K562 (cell line): ENCODE measurements at regions not wholly inside any gene's neighbourhood (a gene's known extent, or its start where the extent isn't known, plus 50 kb on each side); places are given as distances from the start of the nearest gene placed in this dataset.

Experiments
- ATAC-seq: fragments of 200-7000 bp; cut with Tn5 transposase; 3 replicates; pipeline ENCODE4 v1.9.1; 2020; ENCODE audit warnings: moderate library complexity
- BruUV-seq: library from RNA; stranded (reverse); fragments of 400-500 nt; replicated peaks from 2 replicates; lab custom pipeline; 2021; lab: Mats Ljungman, UMichigan
- CTCF ChIA-PET: fragments of 300-600 bp; formaldehyde crosslinking; extraction: SDS; loops from one replicate; lab custom pipeline; 2021; ENCODE audit warnings: low intra/inter-chr PET ratio; lab: Yijun Ruan, JAX
- POLR2A ChIA-PET: fragments of 300-600, 350-650 bp; sonication (Branson Sonifier 250); formaldehyde crosslinking; extraction: SDS; loops from one replicate; lab custom pipeline; 2021; ENCODE audit warnings: antibody characterized with exemption, inconsistent platforms; lab: Yijun Ruan, JAX
- DNase-seq, 4 experiments: peaks; one replicate each; pipeline versions ENCODE4 v3.0.0 to v3.0.0-alpha.2; 2011 to 2018; ENCODE audit warnings: low spot score in 3 of 4, mixed read lengths in 3 of 4; ENCODE audit errors: extremely low read depth in 1 of 4
- FAIRE-seq: peaks from 2 replicates; lab custom pipeline; 2011; peaks lifted over from hg19 to GRCh38; lab: Jason Lieb, UNC
- H2AFZ ChIP-seq: 2 replicates; pipeline ENCODE4 v1.6.0; 2011; ENCODE audit warnings: low read depth, low read length, control low read depth, inconsistent platforms
- H3K27ac ChIP-seq: fragments of 200-600 bp; 3 replicates; pipeline ENCODE4 v1.8.0; 2011; ENCODE audit warnings: low read depth, mild to moderate bottlenecking, control low read depth, inconsistent platforms, low read length, moderate library complexity, mixed read lengths; ENCODE audit errors: extremely low read depth
- H3K27me3 ChIP-seq, 2 experiments: fragments of 300-600 bp in 1 of 2; 2 replicates in 1 of 2; 3 replicates in 1 of 2; pipeline versions ENCODE4 v1.6.0 to v1.8.0; 2011; ENCODE audit warnings: inconsistent platforms in 2 of 2, low read length in 2 of 2, mild to moderate bottlenecking in 1 of 2, mixed read lengths in 1 of 2, moderate library complexity in 1 of 2; ENCODE audit not compliant: control insufficient read depth in 2 of 2, insufficient read depth in 2 of 2
- H3K36me3 ChIP-seq: fragments of 300-600 bp; 3 replicates; pipeline ENCODE4 v1.8.0; 2011; ENCODE audit warnings: mild to moderate bottlenecking, low read length, inconsistent platforms; ENCODE audit not compliant: control insufficient read depth, insufficient read depth
- H3K4me1 ChIP-seq, 2 experiments: fragments of 200-600 bp in 1 of 2; replicated peaks in 1 of 2; 2 replicates in 1 of 2; 3 replicates in 1 of 2; pipeline versions ENCODE4 v1.5.1 to v1.8.0; 2011; ENCODE audit warnings: inconsistent platforms in 2 of 2, low read length in 2 of 2, mild to moderate bottlenecking in 1 of 2, mixed read lengths in 1 of 2, moderate library complexity in 1 of 2; ENCODE audit not compliant: control insufficient read depth in 2 of 2, insufficient read depth in 2 of 2
- H3K4me2 ChIP-seq: 2 replicates; pipeline ENCODE4 v1.6.1; 2011; ENCODE audit warnings: low read length, control low read depth, inconsistent platforms, mixed read lengths; ENCODE audit not compliant: insufficient read depth
- H3K4me3 ChIP-seq: fragments of 200-600 bp; sonication (generic), shearing (Covaris generic); 2 replicates; pipeline ENCODE4 v1.5.1; 2016; ENCODE audit warnings: control low read depth, inconsistent platforms
- H3K79me2 ChIP-seq: fragments of 200-600 bp; 3 replicates; pipeline ENCODE4 v1.8.0; 2011; ENCODE audit warnings: low read length, inconsistent platforms; ENCODE audit not compliant: control insufficient read depth, insufficient read depth
- H3K9ac ChIP-seq, 2 experiments: 2 replicates each; pipeline versions ENCODE4 v1.6.0 to v1.6.1; 2011; ENCODE audit warnings: low read depth in 2 of 2, low read length in 2 of 2, control low read depth in 1 of 2, inconsistent platforms in 1 of 2, mild to moderate bottlenecking in 1 of 2, mixed read lengths in 1 of 2; ENCODE audit not compliant: insufficient read depth in 1 of 2
- H3K9me1 ChIP-seq: one replicate; pipeline ENCODE4 v1.6.0; 2011; ENCODE audit warnings: inconsistent platforms, mild to moderate bottlenecking, low read length, moderate library complexity; ENCODE audit not compliant: control insufficient read depth, insufficient read depth
- H3K9me3 ChIP-seq: replicated peaks from 2 replicates; pipeline ENCODE4 v1.5.1; 2011; ENCODE audit warnings: low read depth, low read length, inconsistent platforms; ENCODE audit not compliant: control insufficient read depth, insufficient read depth
- H4K20me1 ChIP-seq: replicated peaks from 2 replicates; pipeline ENCODE4 v1.6.1; 2011; ENCODE audit warnings: low read length, inconsistent platforms, mixed read lengths; ENCODE audit not compliant: control insufficient read depth, insufficient read depth
- CAMTA2 ChIP-seq: fragments of 250-450 bp; sonication (Bioruptor Pico); conservative IDR thresholded peaks from 2 replicates; pipeline ENCODE4 v1.5.1; 2022
- RAD21 ChIP-seq, 2 experiments: fragments of 250-450 bp in 1 of 2; fragments of 450-650 bp in 1 of 2; sonication (Bioruptor Pico) in 1 of 2; formaldehyde crosslinking in 1 of 2; IDR thresholded peaks in 1 of 2; conservative IDR thresholded peaks in 1 of 2; 2 replicates each; pipeline versions ENCODE4 v1.4.0 to v1.8.0; 2020 to 2022; ENCODE audit warnings: mild to moderate bottlenecking in 2 of 2, moderate library complexity in 1 of 2
- TCF7 ChIP-seq: sonication (generic); IDR thresholded peaks from 2 replicates; pipeline ENCODE4 v1.6.1; 2016; ENCODE audit warnings: antibody characterized with exemption, borderline replicate concordance
- WGBS: fragments of 100-300 bp; shearing (Covaris generic); methylation state at CpG from one replicate; pipeline ENCODE4 v1.1.6; 2016; ENCODE audit warnings: low coverage, mixed read lengths; ENCODE audit not compliant: insufficient coverage; ENCODE audit errors: missing lambda C conversion rate; 5-methylcytosine and 5-hydroxymethylcytosine counted together
- in situ Hi-C: fragments of 300-500 bp; cut with MboI; formaldehyde crosslinking; loops from 4 replicates; pipeline ENCODE4 v1.15.0; 2018; ENCODE audit warnings: inconsistent platforms, mixed read lengths
- intact Hi-C: fragments of 100-400 bp; cut with micrococcal nuclease; formaldehyde crosslinking; loops from 2 replicates; pipeline ENCODE4 v1.14.2; 2022
- TF ChIP-seq, protein P1 (sequence below): fragments of 450-650 bp; IDR thresholded peaks from 2 replicates; pipeline ENCODE4 v1.6.1; 2016; ENCODE audit warnings: mild to moderate bottlenecking, moderate library complexity
- TF ChIP-seq, protein P2 (sequence below): fragments of 250-450 bp; sonication (Bioruptor Pico); IDR thresholded peaks from 2 replicates; pipeline ENCODE4 v1.5.0; 2021
- TF ChIP-seq, protein P3 (sequence below): sonication (generic); formaldehyde crosslinking; IDR thresholded peaks from 2 replicates; pipeline ENCODE4 v1.8.0; 2023; ENCODE audit warnings: mild to moderate bottlenecking, missing genetic modification reagents

DNA sequence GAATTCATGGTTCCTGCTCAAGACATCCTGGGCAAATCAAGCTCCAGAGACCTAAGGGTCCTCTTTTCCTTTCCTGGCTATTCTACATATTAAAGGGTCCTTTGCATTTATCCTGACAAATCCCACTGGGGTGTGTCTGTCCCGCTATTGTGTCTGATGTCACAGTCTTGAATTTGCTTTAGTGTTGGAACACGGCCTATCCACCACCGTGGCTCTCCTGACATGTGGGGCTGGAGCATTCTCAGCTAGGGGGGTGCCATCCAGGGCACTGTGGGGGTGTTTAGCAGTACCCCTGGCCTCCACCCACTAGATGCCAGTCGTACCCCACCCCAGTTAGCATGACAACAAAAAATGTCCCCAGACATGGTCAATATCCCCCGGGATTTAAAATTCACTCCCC is 92.9 kb downstream of the IRF8 start:
- ChIA-PET CTCF (no interaction called here), POLR2A (interaction anchor here (0.7 to 1.6 kb wide), 2 partner anchors 171 to 656 kb away, joined by 3 to 4 read pairs; no protein-coding TSS in a partner anchor)
- FAIRE-seq (no peak), DNase-seq (no peak), ATAC-seq (no peak)
- Histone ChIP-seq H3K9ac (no peak overlapping the region), H4K20me1 (peaks cover 5% of the 10 kb centered on the region; the same call in 1 of the 2 replicates), H3K4me3 (no peak overlapping the region), H3K79me2 (no peaks in the 10 kb centered on the region), H3K36me3 (no peaks in the 10 kb centered on the region), H3K9me1 (no peaks in the 10 kb centered on the region), H2AFZ (no peak overlapping the region), H3K27ac (no peak overlapping the region), H3K4me2 (no peak overlapping the region), H3K9me3 (no peaks in the 10 kb centered on the region), H3K4me1 (no peaks in the 10 kb centered on the region), H3K27me3 (peaks cover 52 to 83% of the 10 kb centered on the region in 2 experiments)
- WGBS = 0% methylated on average over 5 of the region's 5 CpGs
- BruUV-seq = no TSS peak
- in situ Hi-C loops = no loop called here
- intact Hi-C loops = no loop called here
- TF ChIP-seq, protein P1, sequence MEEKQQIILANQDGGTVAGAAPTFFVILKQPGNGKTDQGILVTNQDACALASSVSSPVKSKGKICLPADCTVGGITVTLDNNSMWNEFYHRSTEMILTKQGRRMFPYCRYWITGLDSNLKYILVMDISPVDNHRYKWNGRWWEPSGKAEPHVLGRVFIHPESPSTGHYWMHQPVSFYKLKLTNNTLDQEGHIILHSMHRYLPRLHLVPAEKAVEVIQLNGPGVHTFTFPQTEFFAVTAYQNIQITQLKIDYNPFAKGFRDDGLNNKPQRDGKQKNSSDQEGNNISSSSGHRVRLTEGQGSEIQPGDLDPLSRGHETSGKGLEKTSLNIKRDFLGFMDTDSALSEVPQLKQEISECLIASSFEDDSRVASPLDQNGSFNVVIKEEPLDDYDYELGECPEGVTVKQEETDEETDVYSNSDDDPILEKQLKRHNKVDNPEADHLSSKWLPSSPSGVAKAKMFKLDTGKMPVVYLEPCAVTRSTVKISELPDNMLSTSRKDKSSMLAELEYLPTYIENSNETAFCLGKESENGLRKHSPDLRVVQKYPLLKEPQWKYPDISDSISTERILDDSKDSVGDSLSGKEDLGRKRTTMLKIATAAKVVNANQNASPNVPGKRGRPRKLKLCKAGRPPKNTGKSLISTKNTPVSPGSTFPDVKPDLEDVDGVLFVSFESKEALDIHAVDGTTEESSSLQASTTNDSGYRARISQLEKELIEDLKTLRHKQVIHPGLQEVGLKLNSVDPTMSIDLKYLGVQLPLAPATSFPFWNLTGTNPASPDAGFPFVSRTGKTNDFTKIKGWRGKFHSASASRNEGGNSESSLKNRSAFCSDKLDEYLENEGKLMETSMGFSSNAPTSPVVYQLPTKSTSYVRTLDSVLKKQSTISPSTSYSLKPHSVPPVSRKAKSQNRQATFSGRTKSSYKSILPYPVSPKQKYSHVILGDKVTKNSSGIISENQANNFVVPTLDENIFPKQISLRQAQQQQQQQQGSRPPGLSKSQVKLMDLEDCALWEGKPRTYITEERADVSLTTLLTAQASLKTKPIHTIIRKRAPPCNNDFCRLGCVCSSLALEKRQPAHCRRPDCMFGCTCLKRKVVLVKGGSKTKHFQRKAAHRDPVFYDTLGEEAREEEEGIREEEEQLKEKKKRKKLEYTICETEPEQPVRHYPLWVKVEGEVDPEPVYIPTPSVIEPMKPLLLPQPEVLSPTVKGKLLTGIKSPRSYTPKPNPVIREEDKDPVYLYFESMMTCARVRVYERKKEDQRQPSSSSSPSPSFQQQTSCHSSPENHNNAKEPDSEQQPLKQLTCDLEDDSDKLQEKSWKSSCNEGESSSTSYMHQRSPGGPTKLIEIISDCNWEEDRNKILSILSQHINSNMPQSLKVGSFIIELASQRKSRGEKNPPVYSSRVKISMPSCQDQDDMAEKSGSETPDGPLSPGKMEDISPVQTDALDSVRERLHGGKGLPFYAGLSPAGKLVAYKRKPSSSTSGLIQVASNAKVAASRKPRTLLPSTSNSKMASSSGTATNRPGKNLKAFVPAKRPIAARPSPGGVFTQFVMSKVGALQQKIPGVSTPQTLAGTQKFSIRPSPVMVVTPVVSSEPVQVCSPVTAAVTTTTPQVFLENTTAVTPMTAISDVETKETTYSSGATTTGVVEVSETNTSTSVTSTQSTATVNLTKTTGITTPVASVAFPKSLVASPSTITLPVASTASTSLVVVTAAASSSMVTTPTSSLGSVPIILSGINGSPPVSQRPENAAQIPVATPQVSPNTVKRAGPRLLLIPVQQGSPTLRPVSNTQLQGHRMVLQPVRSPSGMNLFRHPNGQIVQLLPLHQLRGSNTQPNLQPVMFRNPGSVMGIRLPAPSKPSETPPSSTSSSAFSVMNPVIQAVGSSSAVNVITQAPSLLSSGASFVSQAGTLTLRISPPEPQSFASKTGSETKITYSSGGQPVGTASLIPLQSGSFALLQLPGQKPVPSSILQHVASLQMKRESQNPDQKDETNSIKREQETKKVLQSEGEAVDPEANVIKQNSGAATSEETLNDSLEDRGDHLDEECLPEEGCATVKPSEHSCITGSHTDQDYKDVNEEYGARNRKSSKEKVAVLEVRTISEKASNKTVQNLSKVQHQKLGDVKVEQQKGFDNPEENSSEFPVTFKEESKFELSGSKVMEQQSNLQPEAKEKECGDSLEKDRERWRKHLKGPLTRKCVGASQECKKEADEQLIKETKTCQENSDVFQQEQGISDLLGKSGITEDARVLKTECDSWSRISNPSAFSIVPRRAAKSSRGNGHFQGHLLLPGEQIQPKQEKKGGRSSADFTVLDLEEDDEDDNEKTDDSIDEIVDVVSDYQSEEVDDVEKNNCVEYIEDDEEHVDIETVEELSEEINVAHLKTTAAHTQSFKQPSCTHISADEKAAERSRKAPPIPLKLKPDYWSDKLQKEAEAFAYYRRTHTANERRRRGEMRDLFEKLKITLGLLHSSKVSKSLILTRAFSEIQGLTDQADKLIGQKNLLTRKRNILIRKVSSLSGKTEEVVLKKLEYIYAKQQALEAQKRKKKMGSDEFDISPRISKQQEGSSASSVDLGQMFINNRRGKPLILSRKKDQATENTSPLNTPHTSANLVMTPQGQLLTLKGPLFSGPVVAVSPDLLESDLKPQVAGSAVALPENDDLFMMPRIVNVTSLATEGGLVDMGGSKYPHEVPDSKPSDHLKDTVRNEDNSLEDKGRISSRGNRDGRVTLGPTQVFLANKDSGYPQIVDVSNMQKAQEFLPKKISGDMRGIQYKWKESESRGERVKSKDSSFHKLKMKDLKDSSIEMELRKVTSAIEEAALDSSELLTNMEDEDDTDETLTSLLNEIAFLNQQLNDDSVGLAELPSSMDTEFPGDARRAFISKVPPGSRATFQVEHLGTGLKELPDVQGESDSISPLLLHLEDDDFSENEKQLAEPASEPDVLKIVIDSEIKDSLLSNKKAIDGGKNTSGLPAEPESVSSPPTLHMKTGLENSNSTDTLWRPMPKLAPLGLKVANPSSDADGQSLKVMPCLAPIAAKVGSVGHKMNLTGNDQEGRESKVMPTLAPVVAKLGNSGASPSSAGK = no peak
- TF ChIP-seq, protein P2, sequence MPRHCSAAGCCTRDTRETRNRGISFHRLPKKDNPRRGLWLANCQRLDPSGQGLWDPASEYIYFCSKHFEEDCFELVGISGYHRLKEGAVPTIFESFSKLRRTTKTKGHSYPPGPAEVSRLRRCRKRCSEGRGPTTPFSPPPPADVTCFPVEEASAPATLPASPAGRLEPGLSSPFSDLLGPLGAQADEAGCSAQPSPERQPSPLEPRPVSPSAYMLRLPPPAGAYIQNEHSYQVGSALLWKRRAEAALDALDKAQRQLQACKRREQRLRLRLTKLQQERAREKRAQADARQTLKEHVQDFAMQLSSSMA (CRISPR knock-in tag) = no peak
- no peak for TF ChIP-seq TCF7
- no peak for TF ChIP-seq RAD21 (CRISPR knock-in tag; conservative IDR thresholded peaks at IDR 0.05 in 1 of 2, IDR thresholded peaks at IDR 0.05 in 1 of 2)
- TF ChIP-seq CAMTA2 (CRISPR knock-in tag) = no peak
- TF ChIP-seq, protein P3, sequence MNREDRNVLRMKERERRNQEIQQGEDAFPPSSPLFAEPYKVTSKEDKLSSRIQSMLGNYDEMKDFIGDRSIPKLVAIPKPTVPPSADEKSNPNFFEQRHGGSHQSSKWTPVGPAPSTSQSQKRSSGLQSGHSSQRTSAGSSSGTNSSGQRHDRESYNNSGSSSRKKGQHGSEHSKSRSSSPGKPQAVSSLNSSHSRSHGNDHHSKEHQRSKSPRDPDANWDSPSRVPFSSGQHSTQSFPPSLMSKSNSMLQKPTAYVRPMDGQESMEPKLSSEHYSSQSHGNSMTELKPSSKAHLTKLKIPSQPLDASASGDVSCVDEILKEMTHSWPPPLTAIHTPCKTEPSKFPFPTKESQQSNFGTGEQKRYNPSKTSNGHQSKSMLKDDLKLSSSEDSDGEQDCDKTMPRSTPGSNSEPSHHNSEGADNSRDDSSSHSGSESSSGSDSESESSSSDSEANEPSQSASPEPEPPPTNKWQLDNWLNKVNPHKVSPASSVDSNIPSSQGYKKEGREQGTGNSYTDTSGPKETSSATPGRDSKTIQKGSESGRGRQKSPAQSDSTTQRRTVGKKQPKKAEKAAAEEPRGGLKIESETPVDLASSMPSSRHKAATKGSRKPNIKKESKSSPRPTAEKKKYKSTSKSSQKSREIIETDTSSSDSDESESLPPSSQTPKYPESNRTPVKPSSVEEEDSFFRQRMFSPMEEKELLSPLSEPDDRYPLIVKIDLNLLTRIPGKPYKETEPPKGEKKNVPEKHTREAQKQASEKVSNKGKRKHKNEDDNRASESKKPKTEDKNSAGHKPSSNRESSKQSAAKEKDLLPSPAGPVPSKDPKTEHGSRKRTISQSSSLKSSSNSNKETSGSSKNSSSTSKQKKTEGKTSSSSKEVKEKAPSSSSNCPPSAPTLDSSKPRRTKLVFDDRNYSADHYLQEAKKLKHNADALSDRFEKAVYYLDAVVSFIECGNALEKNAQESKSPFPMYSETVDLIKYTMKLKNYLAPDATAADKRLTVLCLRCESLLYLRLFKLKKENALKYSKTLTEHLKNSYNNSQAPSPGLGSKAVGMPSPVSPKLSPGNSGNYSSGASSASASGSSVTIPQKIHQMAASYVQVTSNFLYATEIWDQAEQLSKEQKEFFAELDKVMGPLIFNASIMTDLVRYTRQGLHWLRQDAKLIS (CRISPR knock-in tag) = no peak
